ENCODE measurements at regions not wholly inside any gene's neighbourhood (a gene's known extent, or its start where the extent isn't known, plus 50 kb on each side); places are given as distances from the start of the nearest gene placed in this dataset.

GRCh38 chr1:164320790-164321731 is 237.9 kb upstream of the PBX1 start:
- DNase-seq = peak in 1 of 3 donors; percentile 48
- H3K4me1 ChIP-seq = no peaks in the 10 kb centered on the region
- no peaks in the 10 kb centered on the region for H3K36me3 ChIP-seq
- H3K9me3 ChIP-seq = no peaks in the 10 kb centered on the region
- no peak overlapping the region for H3K27ac ChIP-seq
- no peaks in the 10 kb centered on the region for H3K27me3 ChIP-seq
- no peak for TF ChIP-seq CTCF (IDR thresholded peaks at IDR 0.05)
- no peak for TF ChIP-seq POLR2A (IDR thresholded peaks at IDR 0.05)
- H3K4me3 ChIP-seq = peak overlapping the region; percentile 8 to 40 (median 25)

- no peak overlapping the region for H3K4me3 ChIP-seq
These were observed 233.2 kb upstream of the PBX1 start for GRCh38 chr1:164325786-164326185.

GRCh38 chr1:164333387-164333786 is 225.6 kb upstream of the PBX1 start:
- no peak overlapping the region for H3K4me3 ChIP-seq
- TF ChIP-seq CTCF (IDR thresholded peaks at IDR 0.05) = no peak
- TF ChIP-seq POLR2A (IDR thresholded peaks at IDR 0.05) = no peak
- H3K27ac ChIP-seq = no peak overlapping the region
- H3K4me1 ChIP-seq = no peaks in the 10 kb centered on the region
- no peaks in the 10 kb centered on the region for H3K36me3 ChIP-seq
- H3K27me3 ChIP-seq = no peaks in the 10 kb centered on the region
- H3K9me3 ChIP-seq = no peaks in the 10 kb centered on the region
- DNase-seq = no peak

More at GRCh38 chr1:164325786-164326185, 233.2 kb upstream of the PBX1 start:
- Histone ChIP-seq H3K4me1 (no peaks in the 10 kb centered on the region), H3K27me3 (no peaks in the 10 kb centered on the region), H3K36me3 (no peaks in the 10 kb centered on the region), H3K27ac (no peak overlapping the region), H3K9me3 (no peaks in the 10 kb centered on the region)
- DNase-seq = no peak
- no peak for TF ChIP-seq POLR2A (IDR thresholded peaks at IDR 0.05)
- TF ChIP-seq CTCF (IDR thresholded peaks at IDR 0.05) = no peak

- Histone ChIP-seq H3K27ac (no peak overlapping the region), H3K9me3 (no peaks in the 10 kb centered on the region), H3K27me3 (no peaks in the 10 kb centered on the region), H3K36me3 (no peaks in the 10 kb centered on the region), H3K4me1 (no peaks in the 10 kb centered on the region), H3K4me3 (no peak overlapping the region)
- TF ChIP-seq POLR2A (IDR thresholded peaks at IDR 0.05) = no peak
- TF ChIP-seq CTCF (IDR thresholded peaks at IDR 0.05) = no peak
- DNase-seq = no peak
These were observed 221.6 kb upstream of the PBX1 start for GRCh38 chr1:164337394-164337793.

GRCh38 chr1:164337885-164338284 is 221.1 kb upstream of the PBX1 start:
- Histone ChIP-seq H3K9me3 (no peaks in the 10 kb centered on the region), H3K36me3 (no peaks in the 10 kb centered on the region), H3K27me3 (no peaks in the 10 kb centered on the region), H3K27ac (no peak overlapping the region), H3K4me3 (no peak overlapping the region), H3K4me1 (no peaks in the 10 kb centered on the region)
- DNase-seq = no peak
- no peak for TF ChIP-seq POLR2A (IDR thresholded peaks at IDR 0.05)
- no peak for TF ChIP-seq CTCF (IDR thresholded peaks at IDR 0.05)

Measured in Peyer's patch (tissue), 4 donors.